ENCODE measurements at regions not wholly inside any gene's neighbourhood (a gene's known extent, or its start where the extent isn't known, plus 50 kb on each side); places are given as distances from the start of the nearest gene placed in this dataset.
"Not testable (repeated sequence)": the region's sequence is repeated elsewhere in the genome, so short reads cannot be mapped to it uniquely, and the experiment has no call there.

DNA sequence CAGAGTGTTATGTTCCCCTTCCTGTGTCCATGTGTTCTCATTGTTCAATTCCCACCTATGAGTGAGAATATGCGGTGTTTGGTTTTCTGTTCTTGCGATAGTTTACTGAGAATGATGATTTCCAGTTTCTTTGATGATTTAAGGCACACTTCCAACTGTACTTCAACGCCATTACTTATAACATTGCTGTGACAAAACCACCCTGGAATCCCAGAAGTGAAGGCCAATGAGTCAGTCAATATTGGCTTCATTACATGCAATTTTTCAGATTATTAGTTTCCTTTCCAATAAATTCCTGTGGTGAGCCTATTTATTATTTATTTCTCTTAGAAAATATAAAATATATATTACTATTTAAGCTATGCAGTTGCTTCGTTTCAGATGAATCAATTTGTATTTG lies 153.5 kb upstream of the LRP1B start:
- not testable (repeated sequence) for TF ChIP-seq CTCF, POLR2A (IDR thresholded peaks at IDR 0.05)
